PFSK-1 (cell line): ENCODE measurements at regions not wholly inside any gene's neighbourhood (a gene's known extent, or its start where the extent isn't known, plus 50 kb on each side); places are given as distances from the start of the nearest gene placed in this dataset.

Source experiments
- POLR2AphosphoS5 ChIP-seq: IDR thresholded peaks from 2 replicates; pipeline ENCODE4 v1.6.1; 2012; ENCODE audit warnings: low read depth, mild to moderate bottlenecking, control low read depth, low read length, moderate library complexity
- REST ChIP-seq, 2 experiments: IDR thresholded peaks; 2 replicates each; pipeline versions ENCODE4 v1.6.1 to v1.8.0; 2011 to 2012; ENCODE audit warnings: low read depth in 2 of 2, low read length in 2 of 2, control low read depth in 1 of 2, inconsistent platforms in 1 of 2, mild to moderate bottlenecking in 1 of 2, moderate library complexity in 1 of 2; ENCODE audit not compliant: insufficient read depth in 1 of 2
- TAF1 ChIP-seq: IDR thresholded peaks from 2 replicates; pipeline ENCODE4 v1.6.1; 2012; ENCODE audit warnings: low read length, control low read depth, borderline replicate concordance; ENCODE audit not compliant: insufficient read depth

DNA sequence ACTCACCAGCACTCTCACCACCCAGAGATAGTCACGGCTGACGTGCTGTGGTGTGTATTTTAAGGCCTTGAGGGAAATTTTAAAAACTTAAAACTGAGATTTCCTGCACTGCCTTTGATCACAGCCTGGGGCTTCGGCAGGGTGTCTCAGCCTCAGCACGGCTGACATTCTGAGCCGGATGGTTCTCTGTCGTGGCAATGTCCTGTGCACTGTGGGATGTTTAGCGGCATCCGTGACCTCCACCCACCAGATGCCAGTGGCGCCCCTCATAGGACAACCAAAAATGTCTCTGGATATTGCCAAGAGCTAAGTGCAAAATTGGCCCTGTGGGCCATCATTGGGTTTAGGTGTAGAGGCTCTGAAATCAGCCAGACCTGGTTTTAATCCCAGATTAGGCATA lies 142.2 kb upstream of the KCNG1 start:
- no peak for TF ChIP-seq REST (IDR thresholded peaks at IDR 0.05; ENCODE audit: insufficient read depth in 1 of 2, low read depth in 2 of 2, low read length in 2 of 2)
- no peak for TF ChIP-seq TAF1
- no peak for TF ChIP-seq POLR2AphosphoS5
